Panc1 (cell line): ENCODE measurements at regions not wholly inside any gene's neighbourhood (a gene's known extent, or its start where the extent isn't known, plus 50 kb on each side); places are given as distances from the start of the nearest gene placed in this dataset.

Source experiments
- ATAC-seq: fragments of 200-7000 bp; cut with Tn5 transposase; 2 replicates; pipeline ENCODE4 v1.9.1; 2020; ENCODE audit warnings: mild to moderate bottlenecking, moderate library complexity
- BruUV-seq: library from RNA; stranded (reverse); fragments of 400-500 nt; replicated peaks from 2 replicates; lab custom pipeline; 2021; lab: Mats Ljungman, UMichigan
- CTCF ChIA-PET: fragments of 300-600 bp; sonication (Branson Sonifier 250); formaldehyde crosslinking; loops from one replicate; lab custom pipeline; 2022; ENCODE audit warnings: antibody characterized with exemption; lab: Charles Lee
- POLR2A ChIA-PET: fragments of 300-600 bp; sonication (Branson Sonifier 250); formaldehyde crosslinking; loops from one replicate; lab custom pipeline; 2022; ENCODE audit warnings: antibody characterized with exemption; lab: Charles Lee
- DNase-seq: peaks from one replicate; pipeline ENCODE4 v3.0.0-alpha.2; 2010; ENCODE audit warnings: low read depth, low spot score
- H3K27ac ChIP-seq: 2 replicates; pipeline ENCODE4 v1.5.1; 2011; ENCODE audit warnings: mild to moderate bottlenecking, low read length, inconsistent platforms
- H3K27me3 ChIP-seq: fragments of 200-500 bp; sonication (Bioruptor generic); 2 replicates; pipeline ENCODE4 v1.6.0; 2014; ENCODE audit warnings: low read length, inconsistent platforms; ENCODE audit not compliant: control insufficient read depth, insufficient read depth
- H3K36me3 ChIP-seq: fragments of 200-500 bp; sonication (Bioruptor generic); 2 replicates; pipeline ENCODE4 v1.5.1; 2014; ENCODE audit warnings: inconsistent platforms, mild to moderate bottlenecking, low read length, moderate library complexity; ENCODE audit not compliant: control insufficient read depth, insufficient read depth
- H3K4me1 ChIP-seq: 2 replicates; pipeline ENCODE4 v1.5.1; 2011; ENCODE audit warnings: inconsistent platforms, mild to moderate bottlenecking, low read length, moderate library complexity; ENCODE audit not compliant: control insufficient read depth, insufficient read depth
- H3K4me3 ChIP-seq, 2 experiments: 2 replicates each; pipeline ENCODE4 v1.5.1; 2011 to 2012; ENCODE audit warnings: low read depth in 2 of 2, low read length in 2 of 2, mild to moderate bottlenecking in 2 of 2, inconsistent platforms in 1 of 2, moderate library complexity in 1 of 2
- H3K9me3 ChIP-seq: fragments of 200-500 bp; sonication (Bioruptor generic); 2 replicates; pipeline ENCODE4 v1.5.1; 2014; ENCODE audit warnings: low read depth, mild to moderate bottlenecking, inconsistent platforms, low read length, moderate library complexity; ENCODE audit not compliant: control insufficient read depth, insufficient read depth
- CTCF ChIP-seq: fragments of 450-650 bp; IDR thresholded peaks from 2 replicates; pipeline ENCODE4 v1.5.1; 2017; ENCODE audit warnings: mild to moderate bottlenecking
- POLR2AphosphoS5 ChIP-seq: IDR thresholded peaks from 2 replicates; pipeline ENCODE4 v1.6.1; 2012; ENCODE audit warnings: mild to moderate bottlenecking, low read depth, low read length, moderate library complexity
- REST ChIP-seq, 2 experiments: IDR thresholded peaks; 2 replicates each; pipeline ENCODE4 v1.6.1; 2011 to 2012; ENCODE audit warnings: low read depth in 2 of 2, control low read depth in 1 of 2, low read length in 1 of 2, mild to moderate bottlenecking in 1 of 2, moderate library complexity in 1 of 2; ENCODE audit not compliant: insufficient read depth in 1 of 2
- SIN3A ChIP-seq: IDR thresholded peaks from 2 replicates; pipeline ENCODE4 v1.6.1; 2012; ENCODE audit warnings: low read depth, mild to moderate bottlenecking, low read length, moderate library complexity, borderline replicate concordance; ENCODE audit not compliant: insufficient read depth
- TCF7L2 ChIP-seq: IDR thresholded peaks from 2 replicates; pipeline ENCODE4 v1.6.1; 2011; ENCODE audit warnings: mild to moderate bottlenecking, low read depth, low read length, inconsistent platforms
- in situ Hi-C: cut with HindIII; loops from 2 replicates; pipeline ENCODE4 v1.10.0; 2016; ENCODE audit warnings: low sequenced_read_pairs, low pct_unique_long_range_greater_than_20kb
- intact Hi-C: fragments of 100-400 bp; cut with micrococcal nuclease; formaldehyde crosslinking; loops from one replicate; pipeline ENCODE4 v1.10.0; 2022; ENCODE audit not compliant: unreplicated experiment

GRCh38 chr10:124143721-124144120 lies 50.3 kb upstream of the CHST15 start:
- no peak overlapping the region for H3K27ac ChIP-seq
- in situ Hi-C loops: no loop called here
- TF ChIP-seq REST (IDR thresholded peaks at IDR 0.05; ENCODE audit: insufficient read depth in 1 of 2, low read depth in 2 of 2, low read length in 1 of 2) (no peak), SIN3A (no peak), POLR2AphosphoS5 (no peak), CTCF (no peak), TCF7L2 (no peak)
- no peaks in the 10 kb centered on the region; the same call in 1 of the 2 replicates for H3K9me3 ChIP-seq
- ATAC-seq: no peak
- no TSS peak for BruUV-seq
- no peak overlapping the region for H3K4me3 ChIP-seq
- H3K36me3 ChIP-seq: no peaks in the 10 kb centered on the region
- CTCF ChIA-PET: no interaction called here
- no peaks in the 10 kb centered on the region for H3K27me3 ChIP-seq
- POLR2A ChIA-PET: no interaction called here
- intact Hi-C loops: no loop called here
- H3K4me1 ChIP-seq: no peaks in the 10 kb centered on the region; the same call in 1 of the 2 replicates
- DNase-seq: no peak
